SK-N-SH (cell line): ENCODE measurements at regions not wholly inside any gene's neighbourhood (a gene's known extent, or its start where the extent isn't known, plus 50 kb on each side); places are given as distances from the start of the nearest gene placed in this dataset.

Experiments
- CTCF ChIA-PET: fragments of 300-600, 350-600 bp; formaldehyde crosslinking; extraction: SDS; loops from one replicate; lab custom pipeline; 2021; lab: Yijun Ruan, JAX
- POLR2A ChIA-PET: fragments of 350-600 bp; sonication (Branson Sonifier 250); formaldehyde crosslinking; extraction: SDS; loops from one replicate; lab custom pipeline; 2020; ENCODE audit warnings: antibody characterized with exemption, inconsistent platforms; lab: Yijun Ruan, JAX
- DNase-seq: peaks from one replicate; pipeline ENCODE4 v3.0.0; 2012
- H2AFZ ChIP-seq: fragments of 200-600 bp; sonication (generic); 2 replicates; pipeline ENCODE4 v1.8.1; 2016; ENCODE audit warnings: antibody characterized with exemption, mild to moderate bottlenecking, low read depth
- H3F3A ChIP-seq: fragments of 200-600 bp; sonication (generic); replicated peaks from 2 replicates; pipeline ENCODE3; 2016; ENCODE audit warnings: antibody characterized with exemption, mild to moderate bottlenecking; ENCODE audit not compliant: insufficient read depth
- H3K27ac ChIP-seq, 2 experiments: fragments of 200-500 bp in 1 of 2; fragments of 200-600 bp in 1 of 2; sonication (Bioruptor generic) in 1 of 2; sonication (generic), shearing (Covaris generic) in 1 of 2; 2 replicates each; pipeline versions ENCODE4 v1.5.1 to v1.6.1; 2014 to 2016; ENCODE audit warnings: low read depth in 2 of 2, inconsistent platforms in 1 of 2, low read length in 1 of 2, mild to moderate bottlenecking in 1 of 2, mixed read lengths in 1 of 2
- H3K27me3 ChIP-seq: fragments of 200-600 bp; sonication (generic), shearing (Covaris generic); 2 replicates; pipeline ENCODE4 v1.6.1; 2016; ENCODE audit warnings: mixed run types; ENCODE audit not compliant: insufficient read depth
- H3K36me3 ChIP-seq, 2 experiments: fragments of 200-500 bp in 1 of 2; fragments of 200-600 bp in 1 of 2; sonication (Bioruptor generic) in 1 of 2; sonication (generic) in 1 of 2; replicated peaks in 1 of 2; 2 replicates each; pipeline versions ENCODE3 to v1.5.1; 2014 to 2016; ENCODE audit warnings: low read length in 1 of 2, mild to moderate bottlenecking in 1 of 2; ENCODE audit not compliant: insufficient read depth in 2 of 2, control insufficient read depth in 1 of 2
- H3K4me1 ChIP-seq, 2 experiments: fragments of 200-500 bp in 1 of 2; fragments of 200-600 bp in 1 of 2; sonication (Bioruptor generic) in 1 of 2; sonication (generic), shearing (Covaris generic) in 1 of 2; 2 replicates each; pipeline versions ENCODE4 v1.5.1 to v1.6.1; 2014 to 2016; ENCODE audit warnings: low read depth in 1 of 2, low read length in 1 of 2, mixed run types in 1 of 2; ENCODE audit not compliant: insufficient read depth in 2 of 2, control insufficient read depth in 1 of 2
- H3K4me2 ChIP-seq: fragments of 200-600 bp; sonication (generic), shearing (Covaris generic); 2 replicates; pipeline ENCODE4 v1.6.1; 2017; ENCODE audit warnings: mixed run types
- H3K4me3 ChIP-seq, 2 experiments: fragments of 200-500 bp in 1 of 2; fragments of 200-600 bp in 1 of 2; sonication (Bioruptor generic) in 1 of 2; sonication (generic), shearing (Covaris generic) in 1 of 2; 2 replicates each; pipeline versions ENCODE4 v1.5.1 to v1.8.1; 2014 to 2016; ENCODE audit warnings: low read depth in 2 of 2, inconsistent platforms in 1 of 2, low read length in 1 of 2, mild to moderate bottlenecking in 1 of 2, mixed read lengths in 1 of 2, moderate library complexity in 1 of 2
- H3K79me2 ChIP-seq: fragments of 200-600 bp; sonication (generic); 2 replicates; pipeline ENCODE4 v1.8.1; 2017; ENCODE audit warnings: mild to moderate bottlenecking; ENCODE audit not compliant: insufficient read depth
- H3K9ac ChIP-seq: fragments of 200-600 bp; sonication (generic); 2 replicates; pipeline ENCODE4 v1.6.1; 2017; ENCODE audit warnings: mixed run types
- H3K9me2 ChIP-seq: fragments of 200-600 bp; sonication (generic); 2 replicates; pipeline ENCODE4 v1.6.1; 2017; ENCODE audit warnings: mixed run types
- H3K9me3 ChIP-seq: fragments of 200-600 bp; sonication (generic); 2 replicates; pipeline ENCODE4 v1.6.1; 2017; ENCODE audit warnings: mixed run types, mild to moderate bottlenecking, moderate library complexity
- H4K20me1 ChIP-seq: fragments of 200-600 bp; sonication (generic); 2 replicates; pipeline ENCODE4 v1.6.1; 2017; ENCODE audit warnings: mild to moderate bottlenecking, mixed run types; ENCODE audit not compliant: insufficient read depth
- CTCF ChIP-seq: fragments of 200-600 bp; sonication (generic); IDR thresholded peaks from 2 replicates; pipeline ENCODE4 v1.6.1; 2017; ENCODE audit warnings: antibody characterized with exemption, mild to moderate bottlenecking, moderate library complexity
- FOSL2 ChIP-seq: IDR thresholded peaks from 2 replicates; pipeline ENCODE4 v1.4.0; 2012; ENCODE audit warnings: low read depth, mild to moderate bottlenecking, moderate library complexity, borderline replicate concordance
- FOXM1 ChIP-seq: IDR thresholded peaks from 2 replicates; pipeline ENCODE4 v1.4.0; 2012; ENCODE audit warnings: low read depth, mild to moderate bottlenecking
- GABPA ChIP-seq: IDR thresholded peaks from 2 replicates; pipeline ENCODE4 v1.4.0; 2012; ENCODE audit warnings: low read depth, mild to moderate bottlenecking
- GATA2 ChIP-seq: sonication (generic); formaldehyde crosslinking; IDR thresholded peaks from 2 replicates; pipeline ENCODE4 v1.5.0; 2020; ENCODE audit warnings: mild to moderate bottlenecking, missing genetic modification reagents
- IRF3 ChIP-seq: fragments of 150-350 bp; IDR thresholded peaks from 2 replicates; pipeline ENCODE4 v1.6.1; 2016; ENCODE audit warnings: mild to moderate bottlenecking, low read depth, low read length
- JUND ChIP-seq: IDR thresholded peaks from 2 replicates; pipeline ENCODE4 v1.4.0; 2012
- MEF2A ChIP-seq: IDR thresholded peaks from 2 replicates; pipeline ENCODE4 v1.4.0; 2012; ENCODE audit warnings: low read depth, borderline replicate concordance
- MXI1 ChIP-seq: IDR thresholded peaks from 2 replicates; pipeline ENCODE4 v1.6.1; 2012; ENCODE audit warnings: mild to moderate bottlenecking, low read depth, low read length, improper control_type of control experiment
- PBX3 ChIP-seq: IDR thresholded peaks from 2 replicates; pipeline ENCODE4; 2012
- POLR2AphosphoS5 ChIP-seq: IDR thresholded peaks from 2 replicates; pipeline ENCODE4 v1.6.1; 2012; ENCODE audit warnings: low read depth, low read length
- RAD21 ChIP-seq: IDR thresholded peaks from 2 replicates; pipeline ENCODE4 v1.6.1; 2012; ENCODE audit warnings: mild to moderate bottlenecking, low read length
- RFX5 ChIP-seq: IDR thresholded peaks from 2 replicates; pipeline ENCODE4 v1.6.1; 2012; ENCODE audit warnings: mild to moderate bottlenecking, improper control_type of control experiment, low read length
- RXRA ChIP-seq: IDR thresholded peaks from 2 replicates; pipeline ENCODE4 v1.4.0; 2012; ENCODE audit warnings: low read depth, mild to moderate bottlenecking, borderline replicate concordance
- TEAD4 ChIP-seq: IDR thresholded peaks from 2 replicates; pipeline ENCODE4 v1.4.0; 2012; ENCODE audit warnings: mild to moderate bottlenecking, borderline replicate concordance; ENCODE audit not compliant: insufficient read depth
- YY1 ChIP-seq: IDR thresholded peaks from 2 replicates; pipeline ENCODE4 v1.4.0; 2012; ENCODE audit warnings: low read depth, mild to moderate bottlenecking
- ZBTB33 ChIP-seq: IDR thresholded peaks from 2 replicates; pipeline ENCODE4 v1.4.0; 2012; ENCODE audit warnings: low read depth, borderline replicate concordance
- WGBS: methylation state at CpG from one replicate; pipeline ENCODE4 v1.1.6; 2017; ENCODE audit warnings: low lambda C conversion rate; 5-methylcytosine and 5-hydroxymethylcytosine counted together

- Histone ChIP-seq H3K4me1 (no peaks in the 10 kb centered on the region), H3K9me2 (no peaks in the 10 kb centered on the region), H4K20me1 (no peaks in the 10 kb centered on the region), H3K4me2 (no peak overlapping the region), H3K4me3 (no peak overlapping the region), H3K9ac (no peak overlapping the region), H3K27ac (no peak overlapping the region), H3K36me3 (no peaks in the 10 kb centered on the region), H3K9me3 (no peaks in the 10 kb centered on the region)
- POLR2A ChIA-PET, result no interaction called here
- DNase-seq, result no peak
- TF ChIP-seq RFX5 (no peak), MEF2A (no peak), GABPA (no peak), RAD21 (no peak), CTCF (no peak), ZBTB33 (no peak), FOXM1 (no peak), MXI1 (no peak), PBX3 (no peak), YY1 (no peak), POLR2AphosphoS5 (no peak), IRF3 (no peak), TEAD4 (no peak), JUND (no peak), FOSL2 (no peak), RXRA (no peak), GATA2 (CRISPR knock-in tag) (no peak)
- TF ChIP-seq, all 33 proteins: peak for 0
- no peaks in the 10 kb centered on the region for H3K79me2 ChIP-seq
- no peaks in the 10 kb centered on the region for H3K27me3 ChIP-seq
- H2AFZ ChIP-seq, result no peak overlapping the region
- H3F3A ChIP-seq, result no peaks in the 10 kb centered on the region
- CTCF ChIA-PET, result no interaction called here
- 0% methylated on average over 1 of the region's 1 CpG for WGBS
Measured at GRCh38 chr5:12385095-12385494, 480.8 kb upstream of the CTNND2 start.
